GM21390 (cell line): ENCODE measurements at regions not wholly inside any gene's neighbourhood (a gene's known extent, or its start where the extent isn't known, plus 50 kb on each side); places are given as distances from the start of the nearest gene placed in this dataset.

Experiments
- ATAC-seq: cut with Tn5 transposase; IDR thresholded peaks from one replicate; pipeline ENCODE4 v1.9.1; 2021; ENCODE audit not compliant: unreplicated experiment

GRCh38 chr3:117367861-117368260, 658.3 kb downstream of the TUSC7 start:
- ATAC-seq = no peak

- ATAC-seq = no peak
These were observed 671.1 kb downstream of the TUSC7 start for GRCh38 chr3:117380631-117381030.

GRCh38 chr3:117393119-117393518, 683.5 kb downstream of the TUSC7 start:
- ATAC-seq = no peak

- no peak for ATAC-seq
These were observed 688.7 kb downstream of the TUSC7 start for GRCh38 chr3:117398141-117398899.

- ATAC-seq = no peak
These were observed 689.9 kb downstream of the TUSC7 start for GRCh38 chr3:117399311-117400078.

GRCh38 chr3:117400303-117400702, 690.7 kb downstream of the TUSC7 start:
- ATAC-seq = no peak

- no peak for ATAC-seq
These were observed 694.6 kb downstream of the TUSC7 start for GRCh38 chr3:117404141-117404540.

GRCh38 chr3:117404730-117405129, 695.2 kb downstream of the TUSC7 start:
- no peak for ATAC-seq

GRCh38 chr3:117405359-117405758, 695.8 kb downstream of the TUSC7 start:
- ATAC-seq = no peak

- ATAC-seq = peak; percentile 65
These were observed 697.7 kb downstream of the TUSC7 start for GRCh38 chr3:117407317-117407716.

- ATAC-seq = no peak
These were observed 699.2 kb downstream of the TUSC7 start for GRCh38 chr3:117408811-117409210.

GRCh38 chr3:117409256-117409655, 699.7 kb downstream of the TUSC7 start:
- ATAC-seq = no peak

GRCh38 chr3:117409701-117410459, 700.3 kb downstream of the TUSC7 start:
- no peak for ATAC-seq

GRCh38 chr3:117411971-117412370, 702.4 kb downstream of the TUSC7 start:
- ATAC-seq = no peak

GRCh38 chr3:117417411-117417810, 707.8 kb downstream of the TUSC7 start:
- ATAC-seq = no peak

GRCh38 chr3:117427081-117427480, 717.5 kb downstream of the TUSC7 start:
- no peak for ATAC-seq

- no peak for ATAC-seq
These were observed 723.8 kb downstream of the TUSC7 start for GRCh38 chr3:117433427-117433826.

- ATAC-seq = no peak
These were observed 725.3 kb downstream of the TUSC7 start for GRCh38 chr3:117434661-117435412.

- no peak for ATAC-seq
These were observed 725.9 kb downstream of the TUSC7 start for GRCh38 chr3:117435506-117435905.

- no peak for ATAC-seq
These were observed 730.2 kb downstream of the TUSC7 start for GRCh38 chr3:117439812-117440211.

GRCh38 chr3:117441851-117442250, 732.3 kb downstream of the TUSC7 start:
- ATAC-seq = no peak
